ENCODE measurements at regions not wholly inside any gene's neighbourhood (a gene's known extent, or its start where the extent isn't known, plus 50 kb on each side); places are given as distances from the start of the nearest gene placed in this dataset.
A peak's percentile ranks its signal among the peaks of the same experiment; 100 is the strongest.

DNA sequence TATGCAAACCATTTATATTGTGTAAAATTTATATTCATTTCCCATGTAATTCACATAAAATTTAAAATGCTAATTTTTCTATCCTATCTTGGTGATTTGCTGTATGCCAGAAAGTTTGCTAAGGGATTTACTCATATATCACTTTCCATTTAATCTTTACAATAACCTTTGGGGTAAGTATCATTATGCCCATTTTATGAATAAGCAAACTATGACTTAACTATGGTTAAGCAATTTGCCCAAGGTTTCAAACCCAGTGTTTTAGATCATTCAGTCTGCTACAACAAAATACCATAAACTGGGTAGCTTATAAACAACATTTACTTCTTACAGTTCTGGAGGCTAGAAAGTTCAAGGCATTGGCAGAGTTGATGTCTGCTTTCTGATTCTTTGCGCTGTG lies 246.4 kb upstream of the TMEM161B start:
- no peak overlapping the region for H3K4me3 ChIP-seq (ENCODE audit: low read depth, low read length)
- DNase-seq (ENCODE audit: low read depth) = no peak
- TF ChIP-seq, protein P1, sequence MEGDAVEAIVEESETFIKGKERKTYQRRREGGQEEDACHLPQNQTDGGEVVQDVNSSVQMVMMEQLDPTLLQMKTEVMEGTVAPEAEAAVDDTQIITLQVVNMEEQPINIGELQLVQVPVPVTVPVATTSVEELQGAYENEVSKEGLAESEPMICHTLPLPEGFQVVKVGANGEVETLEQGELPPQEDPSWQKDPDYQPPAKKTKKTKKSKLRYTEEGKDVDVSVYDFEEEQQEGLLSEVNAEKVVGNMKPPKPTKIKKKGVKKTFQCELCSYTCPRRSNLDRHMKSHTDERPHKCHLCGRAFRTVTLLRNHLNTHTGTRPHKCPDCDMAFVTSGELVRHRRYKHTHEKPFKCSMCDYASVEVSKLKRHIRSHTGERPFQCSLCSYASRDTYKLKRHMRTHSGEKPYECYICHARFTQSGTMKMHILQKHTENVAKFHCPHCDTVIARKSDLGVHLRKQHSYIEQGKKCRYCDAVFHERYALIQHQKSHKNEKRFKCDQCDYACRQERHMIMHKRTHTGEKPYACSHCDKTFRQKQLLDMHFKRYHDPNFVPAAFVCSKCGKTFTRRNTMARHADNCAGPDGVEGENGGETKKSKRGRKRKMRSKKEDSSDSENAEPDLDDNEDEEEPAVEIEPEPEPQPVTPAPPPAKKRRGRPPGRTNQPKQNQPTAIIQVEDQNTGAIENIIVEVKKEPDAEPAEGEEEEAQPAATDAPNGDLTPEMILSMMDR (IDR thresholded peaks at IDR 0.05; ENCODE audit: insufficient read depth, low read depth, low read length, missing control alignments) = no peak

DNA sequence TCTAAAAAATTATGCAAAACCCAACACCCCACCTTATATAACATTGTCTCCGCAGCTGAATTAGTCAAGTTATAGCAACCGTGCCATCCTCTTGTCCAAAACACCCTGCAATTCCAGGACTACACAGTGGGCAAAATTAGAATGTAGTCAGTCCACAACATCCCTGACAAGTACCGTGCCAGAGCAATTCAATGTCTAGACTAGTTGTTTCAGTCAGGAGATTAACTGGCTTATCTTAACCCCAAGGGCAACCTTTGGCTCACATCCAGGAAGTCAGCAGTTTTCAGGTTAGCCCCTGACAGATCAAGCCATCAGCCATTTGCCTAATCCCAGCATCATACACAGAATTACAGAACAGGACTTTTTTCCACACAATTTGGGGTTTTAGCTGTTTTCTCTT lies 240.8 kb upstream of the TMEM161B start:
- H3K4me3 ChIP-seq (ENCODE audit: low read depth, low read length) = no peak overlapping the region
- TF ChIP-seq, protein P1 (IDR thresholded peaks at IDR 0.05; ENCODE audit: insufficient read depth, low read depth, low read length, missing control alignments) = no peak
- DNase-seq (ENCODE audit: low read depth) = no peak

DNA sequence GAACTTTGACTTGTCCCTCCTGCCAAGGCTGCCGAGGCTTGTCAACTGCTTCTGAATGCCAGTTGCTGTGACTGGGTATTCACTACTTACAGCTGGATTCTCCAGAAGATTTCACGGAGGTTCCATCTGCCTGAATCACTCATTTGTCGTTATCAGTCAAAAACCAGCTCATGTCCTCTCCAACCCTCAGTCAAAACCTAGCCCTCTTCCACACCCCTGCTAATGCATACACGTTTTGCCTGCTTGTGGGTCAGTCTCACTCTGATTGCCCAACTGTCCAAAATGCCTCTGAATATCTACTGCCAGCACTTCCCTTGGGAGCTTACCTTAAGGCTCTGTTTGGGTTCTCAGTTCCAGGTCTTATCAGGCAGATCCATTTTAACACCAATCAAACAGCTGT lies 238.6 kb upstream of the TMEM161B start:
- no peak for DNase-seq (ENCODE audit: low read depth)
- no peak overlapping the region for H3K4me3 ChIP-seq (ENCODE audit: low read depth, low read length)
- TF ChIP-seq, protein P1 (IDR thresholded peaks at IDR 0.05; ENCODE audit: insufficient read depth, low read depth, low read length, missing control alignments) = no peak

DNA sequence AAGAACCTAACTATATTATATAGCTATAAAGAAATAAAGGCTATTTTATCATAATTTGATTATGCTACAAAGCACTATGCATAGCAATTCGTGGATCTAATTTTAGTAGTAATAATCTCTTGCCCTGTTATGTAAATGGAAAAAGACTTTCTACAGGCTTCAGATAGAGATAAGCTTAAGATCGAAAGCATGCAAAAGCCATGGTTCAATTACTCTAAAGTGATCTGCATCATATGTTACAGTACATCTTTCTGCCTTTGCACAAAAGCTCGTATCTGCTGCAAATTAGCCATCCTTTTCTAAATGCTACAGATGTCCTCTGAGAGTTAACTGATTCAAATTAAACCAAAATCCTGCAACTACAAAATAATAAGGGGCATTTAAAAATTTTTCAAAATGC lies 234.8 kb upstream of the TMEM161B start:
- no peak for DNase-seq (ENCODE audit: low read depth)
- no peak overlapping the region for H3K4me3 ChIP-seq (ENCODE audit: low read depth, low read length)
- TF ChIP-seq, protein P1 (IDR thresholded peaks at IDR 0.05; ENCODE audit: insufficient read depth, low read depth, low read length, missing control alignments) = no peak

DNA sequence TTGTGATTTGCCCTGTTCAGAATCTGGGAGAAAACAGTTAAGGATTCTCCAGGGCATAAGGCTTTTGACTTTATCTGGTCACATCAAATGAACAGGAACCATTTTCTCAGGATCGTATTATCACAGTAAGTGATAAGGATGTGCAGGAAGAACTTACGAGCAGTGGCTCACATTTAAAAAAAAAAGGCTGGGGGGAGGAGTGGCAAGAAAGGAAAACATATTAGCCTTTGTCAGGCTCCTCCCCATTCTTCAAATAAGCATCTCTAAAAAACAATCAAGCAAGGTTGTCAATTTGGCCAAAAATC lies 234.3 kb upstream of the TMEM161B start:
- TF ChIP-seq, protein P1 (IDR thresholded peaks at IDR 0.05; ENCODE audit: insufficient read depth, low read depth, low read length, missing control alignments) = no peak
- peak overlapping the region; percentile 57; the same call in 1 of the 2 replicates for H3K4me3 ChIP-seq (ENCODE audit: low read depth, low read length)

DNA sequence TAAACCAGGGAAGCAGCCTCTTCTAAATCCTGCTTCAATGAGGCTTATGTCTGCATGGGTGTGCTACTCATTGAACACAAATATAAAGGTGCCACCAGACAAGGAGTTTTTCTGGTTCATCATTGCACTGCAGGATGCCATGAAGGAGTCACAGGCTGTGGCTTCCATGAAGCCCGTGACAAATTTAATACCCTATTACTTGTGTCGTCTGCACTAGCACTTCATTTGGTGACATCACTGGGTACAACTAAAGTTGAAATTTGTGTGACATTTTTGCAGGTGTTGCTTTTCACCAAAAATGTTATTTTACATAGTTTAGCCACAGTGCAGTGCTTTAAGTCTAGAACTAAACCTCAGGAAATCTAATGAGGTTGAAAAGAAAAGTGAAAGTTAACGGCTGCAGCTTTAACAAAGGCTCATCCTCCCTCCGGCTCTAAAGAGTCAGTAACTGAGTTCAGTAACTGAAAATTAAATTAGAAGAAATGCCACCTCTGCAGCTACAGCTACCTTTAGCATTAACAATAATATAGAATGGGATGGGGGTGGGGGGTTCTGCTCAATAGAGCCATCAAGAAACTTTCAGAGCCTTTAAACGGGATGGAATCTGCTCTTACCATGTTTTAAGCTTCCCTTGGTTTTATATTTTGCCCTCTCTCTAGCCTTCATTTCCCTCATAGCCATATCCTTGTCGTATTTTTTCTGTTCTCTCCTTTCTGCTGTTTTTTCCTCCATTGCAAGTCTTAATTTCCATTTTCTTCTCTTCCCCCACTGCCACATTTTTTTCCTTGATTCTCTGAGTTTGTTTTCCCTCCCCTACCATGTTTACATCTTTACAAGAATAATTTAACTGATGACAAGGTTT lies 233.8 kb upstream of the TMEM161B start:
- peak; percentile 49 for DNase-seq (ENCODE audit: low read depth)
- H3K4me3 ChIP-seq (ENCODE audit: low read depth, low read length) = peak overlapping the region; percentile 57
- TF ChIP-seq, protein P1 (IDR thresholded peaks at IDR 0.05; ENCODE audit: insufficient read depth, low read depth, low read length, missing control alignments) = no peak

More for the DNA sequence above, 234.3 kb upstream of the TMEM161B start:
- peak; percentile 2 for DNase-seq (ENCODE audit: low read depth)

DNA sequence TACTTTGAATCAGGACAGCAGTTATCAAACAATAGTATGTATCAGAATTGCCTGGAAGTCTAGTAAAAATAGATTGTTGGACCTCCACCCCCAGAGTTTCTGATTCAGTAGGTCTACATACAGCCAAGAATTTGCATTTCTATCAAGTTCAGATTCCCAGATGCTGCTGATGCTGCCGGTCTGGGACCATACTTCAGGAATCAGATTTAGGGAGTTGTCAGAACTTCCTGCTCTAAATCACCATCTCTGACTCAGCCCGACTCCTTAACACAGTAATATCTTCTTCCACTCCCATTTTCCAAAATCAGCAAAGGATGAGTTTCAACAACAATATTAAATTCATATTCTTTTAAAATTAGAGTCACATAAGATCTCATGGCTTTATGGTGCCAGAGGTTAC lies 227.2 kb upstream of the TMEM161B start:
- no peak for DNase-seq (ENCODE audit: low read depth)
- TF ChIP-seq, protein P1 (IDR thresholded peaks at IDR 0.05; ENCODE audit: insufficient read depth, low read depth, low read length, missing control alignments) = no peak
- H3K4me3 ChIP-seq (ENCODE audit: low read depth, low read length) = no peak overlapping the region

All from GM12865 (cell line).